NCI-H1092 (cell line): ENCODE measurements at regions not wholly inside any gene's neighbourhood (a gene's known extent, or its start where the extent isn't known, plus 50 kb on each side); places are given as distances from the start of the nearest gene placed in this dataset.

Source experiments
- DNase-seq: peaks from one replicate; lab custom pipeline; 2025; lab: John Stamatoyannopoulos, UW

- DNase-seq, result no peak
These were observed 464.7 kb downstream of the TXNL1 start for GRCh38 chr18:56173542-56174220.

DNA sequence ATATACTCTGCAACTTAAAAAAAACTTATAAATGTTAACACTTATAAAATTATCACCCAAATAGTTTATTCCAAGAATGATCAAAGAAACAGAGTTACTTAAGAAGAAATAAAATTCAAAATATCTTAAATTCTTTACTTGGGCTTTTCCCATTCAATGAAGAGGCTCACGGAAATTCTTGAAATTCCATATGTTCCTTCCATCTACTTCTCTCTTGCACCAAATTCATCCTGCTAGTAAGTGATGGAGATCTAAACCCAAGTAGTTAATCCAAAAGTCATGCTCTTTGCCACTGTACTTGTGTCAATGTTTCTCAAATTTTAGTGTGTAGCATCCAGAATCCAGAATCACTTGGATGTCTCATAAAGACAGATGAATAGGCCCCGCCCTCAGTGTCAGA, 465.9 kb downstream of the TXNL1 start:
- no peak for DNase-seq

DNA sequence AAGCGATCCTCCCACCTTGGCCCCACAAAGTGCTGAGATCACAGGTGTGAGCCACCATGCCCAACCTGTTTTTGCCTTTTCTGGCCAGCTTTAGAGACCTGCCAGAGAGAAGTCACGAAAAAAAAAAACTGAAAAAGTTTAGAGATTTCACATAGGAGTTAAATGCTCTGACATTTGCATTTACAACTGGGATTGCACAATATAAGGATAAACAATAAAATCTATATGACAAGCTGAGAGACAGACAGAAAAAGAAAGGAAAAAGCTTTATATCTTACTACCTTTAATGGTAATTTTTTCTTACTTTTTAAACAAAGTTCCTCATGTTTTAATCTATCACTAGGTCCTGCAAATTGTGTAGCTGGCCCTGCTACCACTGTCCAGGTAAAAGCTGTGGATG, 466.5 kb downstream of the TXNL1 start:
- no peak for DNase-seq

DNA sequence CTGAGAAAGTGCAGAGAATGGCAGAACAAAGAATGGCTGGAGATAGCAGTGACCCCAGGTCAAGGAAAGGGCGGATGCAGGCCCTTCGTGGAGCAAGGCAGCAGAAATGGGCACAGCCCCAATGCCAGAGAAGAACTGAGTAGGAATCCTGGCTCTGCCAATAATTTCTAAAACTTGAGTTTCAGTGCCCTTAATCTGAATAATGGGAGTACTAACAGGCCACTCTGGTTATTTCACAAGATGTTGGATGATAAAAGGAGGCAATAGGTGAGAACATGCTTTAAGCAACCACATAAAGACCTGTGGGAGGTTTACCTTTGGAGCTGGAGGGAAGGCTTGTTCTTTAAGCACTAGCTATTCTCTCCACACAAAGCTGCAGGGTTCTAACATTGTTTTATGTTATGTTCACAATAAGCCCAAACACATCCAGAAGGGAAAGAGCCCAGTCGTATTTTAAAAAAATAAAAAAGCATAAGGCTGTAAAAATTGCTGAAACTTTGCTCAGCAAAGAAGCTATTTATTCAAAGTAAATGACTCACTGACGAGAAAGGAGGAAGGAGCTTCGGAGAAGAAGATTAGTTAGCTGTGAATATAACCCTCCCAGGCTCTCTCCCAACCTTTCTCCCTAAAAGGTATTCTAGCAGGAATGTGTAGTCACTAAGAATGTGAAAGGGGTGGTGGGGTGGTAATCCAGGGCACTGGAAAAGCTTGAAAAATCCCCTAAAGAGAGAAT, 470.2 kb downstream of the TXNL1 start:
- DNase-seq, result no peak

DNA sequence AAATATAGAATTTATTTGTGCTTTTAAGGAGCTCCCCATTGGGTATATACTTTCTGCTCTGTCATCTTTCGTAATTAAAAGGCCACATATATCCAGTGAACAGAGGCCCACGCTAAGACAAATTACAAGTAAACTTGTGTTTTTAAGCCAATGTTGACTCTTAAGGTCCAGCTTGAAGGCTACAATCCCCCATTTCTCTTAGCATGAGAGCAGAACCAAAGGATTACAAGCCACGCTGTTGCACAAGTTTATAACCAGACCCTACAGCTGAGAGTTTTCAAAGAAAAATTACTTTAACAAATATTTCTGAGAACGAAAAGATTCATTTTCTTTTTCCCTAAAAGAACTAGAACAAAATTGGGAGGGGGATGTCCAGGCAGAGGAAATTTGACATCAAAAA, 471.0 kb downstream of the TXNL1 start:
- DNase-seq, result no peak

DNA sequence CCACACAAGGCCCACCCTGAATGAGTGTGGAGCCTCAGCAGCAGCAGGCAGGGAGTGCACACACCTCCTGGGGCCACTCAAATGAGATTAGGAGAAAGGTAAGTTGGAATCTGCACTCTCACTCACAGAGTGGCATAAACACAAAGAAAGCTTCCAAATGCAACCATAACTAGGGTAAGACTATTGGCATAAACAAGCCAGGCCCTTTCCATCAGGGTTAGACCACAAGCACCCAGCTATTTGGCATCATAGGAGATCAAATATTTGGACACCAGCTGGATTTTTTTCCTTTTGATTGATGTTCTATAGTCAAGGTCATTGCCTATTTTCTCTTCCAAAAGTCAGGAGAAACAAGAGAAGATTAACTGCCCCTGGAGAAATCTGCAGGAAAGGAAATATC, 471.5 kb downstream of the TXNL1 start:
- DNase-seq, result no peak

- no peak for DNase-seq
These were observed 472.6 kb downstream of the TXNL1 start for GRCh38 chr18:56165601-56166355.

- no peak for DNase-seq
These were observed 475.8 kb downstream of the TXNL1 start for GRCh38 chr18:56162311-56163265.

GRCh38 chr18:56161566-56162260, 476.7 kb downstream of the TXNL1 start:
- no peak for DNase-seq

- no peak for DNase-seq
These were observed 479.7 kb downstream of the TXNL1 start for GRCh38 chr18:56158676-56159075.

DNA sequence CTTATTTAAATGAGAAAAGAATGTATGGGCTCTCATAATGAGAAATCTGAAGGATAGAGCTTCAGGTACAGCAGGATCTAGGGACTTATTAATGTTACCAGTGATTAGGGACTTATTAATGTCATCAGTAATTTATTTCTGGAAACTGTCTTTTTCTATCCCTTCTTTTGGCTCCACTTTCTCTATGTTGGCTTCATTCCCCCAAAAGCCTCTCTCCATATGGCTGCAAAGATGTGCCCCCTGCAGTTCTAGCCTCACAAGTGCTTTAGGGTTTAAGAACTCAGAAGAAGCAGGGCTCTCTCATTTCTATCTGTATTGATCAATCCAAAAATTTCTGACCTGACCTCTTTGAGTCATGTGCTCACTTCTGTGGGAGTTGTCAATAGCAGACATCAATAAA, 480.9 kb downstream of the TXNL1 start:
- no peak for DNase-seq

GRCh38 chr18:56152551-56153310, 485.7 kb downstream of the TXNL1 start:
- no peak for DNase-seq

DNA sequence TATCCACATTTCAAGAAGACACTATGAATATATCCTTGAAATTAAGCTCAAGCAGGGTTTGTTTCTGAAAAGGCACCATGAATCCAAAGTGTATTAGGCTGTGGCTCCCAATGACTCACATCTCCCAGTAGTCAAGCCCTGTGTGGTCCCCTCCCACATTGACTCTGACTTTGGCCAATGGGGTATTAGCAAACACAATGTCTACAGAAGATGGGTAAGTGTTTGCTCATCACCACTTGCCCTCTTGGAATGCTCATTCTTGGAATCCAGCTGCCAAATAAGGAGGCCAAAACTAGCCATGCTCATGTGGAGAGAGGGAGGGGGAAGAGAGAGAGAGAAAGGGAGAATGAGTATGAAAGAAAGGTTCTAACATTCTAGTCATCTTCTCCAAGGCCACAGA, 490.0 kb downstream of the TXNL1 start:
- no peak for DNase-seq

DNA sequence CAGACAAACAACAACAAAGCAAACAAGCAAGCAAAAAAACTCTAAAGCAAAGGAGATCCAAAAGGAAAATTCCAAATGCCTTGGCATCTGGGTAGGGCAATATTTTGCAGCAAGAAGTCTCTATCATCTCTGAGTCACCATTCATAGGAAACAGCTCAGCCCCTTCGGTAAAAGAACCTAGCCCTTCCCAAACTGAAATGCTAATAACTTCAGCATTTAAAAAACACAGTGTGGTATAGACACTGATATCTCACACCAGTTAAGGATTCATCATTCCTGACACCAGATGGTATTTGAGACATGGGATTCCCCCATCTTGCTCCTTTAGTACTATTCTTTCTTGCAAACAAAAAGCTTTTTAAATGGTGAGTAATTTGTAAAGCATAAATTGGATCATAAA, 491.8 kb downstream of the TXNL1 start:
- no peak for DNase-seq

- no peak for DNase-seq
These were observed 496.4 kb downstream of the TXNL1 start for GRCh38 chr18:56142001-56142400.

DNA sequence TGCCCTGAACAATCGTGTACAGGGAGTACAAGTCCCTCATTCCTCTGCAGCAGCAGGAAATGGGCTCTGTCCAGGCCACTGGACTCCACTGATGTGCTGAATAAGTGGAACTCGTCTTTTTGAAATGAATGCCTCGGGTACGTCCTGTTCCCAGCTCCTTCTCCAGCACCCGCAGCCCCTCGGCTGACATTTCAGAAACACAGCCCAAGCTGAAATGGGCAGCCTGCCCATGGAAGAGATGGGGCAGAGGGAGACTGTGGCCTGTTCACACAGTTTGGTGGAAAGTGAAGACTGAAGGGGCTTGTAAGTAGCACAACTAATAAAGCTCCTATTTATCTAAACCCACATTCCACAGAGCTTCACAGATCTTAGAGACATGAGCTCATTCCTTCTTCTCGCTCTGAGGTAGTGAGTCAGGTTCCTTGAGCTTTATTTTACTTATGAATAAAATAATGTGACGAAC, 498.6 kb downstream of the TXNL1 start:
- DNase-seq, result no peak

DNA sequence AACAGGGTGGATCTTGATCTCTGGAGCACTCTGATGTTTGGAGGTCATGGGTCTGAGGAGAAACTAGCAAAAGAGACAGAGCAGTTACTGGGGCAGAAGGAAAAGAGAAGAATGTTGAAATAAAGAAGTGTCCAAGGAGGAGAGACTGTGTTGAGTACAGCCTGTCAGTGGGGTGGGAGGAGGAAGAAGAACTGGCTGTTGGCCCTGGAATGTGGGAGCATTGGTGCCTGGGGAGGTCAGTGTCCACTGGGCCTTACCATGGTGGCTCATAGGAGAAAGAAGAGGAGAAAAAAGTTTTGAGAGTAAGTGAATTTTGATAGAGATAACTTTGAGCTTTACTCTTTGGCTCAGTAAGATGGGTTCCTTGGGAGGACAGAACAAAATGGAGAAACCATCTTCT, 499.0 kb downstream of the TXNL1 start:
- no peak for DNase-seq

DNA sequence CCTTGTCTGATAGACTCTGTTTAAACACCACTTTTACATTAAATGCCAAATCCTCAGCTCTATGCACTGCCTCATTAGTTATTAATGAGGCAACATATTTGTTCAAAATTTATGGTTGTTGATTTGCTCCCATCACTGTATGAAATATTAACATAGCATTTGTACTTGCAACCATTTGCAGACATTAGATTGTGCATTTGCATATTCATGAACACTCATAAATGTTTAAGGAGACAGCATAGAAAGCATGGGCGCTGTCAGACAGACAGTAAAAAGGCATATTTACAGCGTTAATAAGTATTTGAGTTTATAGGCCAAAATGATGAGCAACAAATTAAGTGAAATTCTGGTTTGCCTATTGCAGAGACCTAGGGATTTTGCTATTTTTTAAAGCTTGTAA, 502.3 kb downstream of the TXNL1 start:
- no peak for DNase-seq

GRCh38 chr18:56130481-56130880, 507.9 kb downstream of the TXNL1 start:
- no peak for DNase-seq

DNA sequence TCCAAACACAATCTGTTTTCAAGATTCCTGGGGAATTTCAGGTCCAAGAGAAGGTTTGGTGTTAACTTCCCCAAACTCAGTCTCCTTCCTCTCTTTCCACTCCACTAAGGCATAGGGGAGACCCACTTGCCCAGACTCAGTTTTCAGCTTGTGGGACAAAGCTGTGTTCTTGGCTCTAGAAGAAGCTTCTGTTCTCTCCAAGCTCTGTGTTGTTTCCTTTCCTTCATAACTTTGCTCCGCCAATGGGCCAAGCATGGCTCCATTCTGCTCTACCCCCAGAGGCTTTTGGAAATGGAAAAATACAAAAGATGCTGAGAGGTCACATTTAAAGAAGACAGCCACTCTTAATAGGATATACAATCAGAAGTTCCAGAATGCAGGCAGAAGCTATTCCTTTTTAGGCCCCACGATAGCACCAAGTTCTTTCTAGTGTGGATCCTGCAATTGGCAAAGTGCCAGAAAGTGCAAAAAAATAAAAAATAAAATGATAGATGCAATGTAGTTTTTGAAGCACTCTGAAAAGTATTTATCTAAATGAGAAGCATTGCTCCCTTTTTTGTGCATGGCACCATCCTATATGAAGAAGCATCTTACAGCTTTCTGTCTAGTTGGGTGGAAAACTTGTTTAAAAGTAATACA, 510.1 kb downstream of the TXNL1 start:
- DNase-seq, result no peak
